HG02571 (cell line): ENCODE measurements at regions not wholly inside any gene's neighbourhood (a gene's known extent, or its start where the extent isn't known, plus 50 kb on each side); places are given as distances from the start of the nearest gene placed in this dataset.

Experiments
- ATAC-seq: cut with Tn5 transposase; IDR thresholded peaks from one replicate; pipeline ENCODE4 v1.9.1; 2021; ENCODE audit warnings: mild to moderate bottlenecking, moderate library complexity; ENCODE audit not compliant: unreplicated experiment

DNA sequence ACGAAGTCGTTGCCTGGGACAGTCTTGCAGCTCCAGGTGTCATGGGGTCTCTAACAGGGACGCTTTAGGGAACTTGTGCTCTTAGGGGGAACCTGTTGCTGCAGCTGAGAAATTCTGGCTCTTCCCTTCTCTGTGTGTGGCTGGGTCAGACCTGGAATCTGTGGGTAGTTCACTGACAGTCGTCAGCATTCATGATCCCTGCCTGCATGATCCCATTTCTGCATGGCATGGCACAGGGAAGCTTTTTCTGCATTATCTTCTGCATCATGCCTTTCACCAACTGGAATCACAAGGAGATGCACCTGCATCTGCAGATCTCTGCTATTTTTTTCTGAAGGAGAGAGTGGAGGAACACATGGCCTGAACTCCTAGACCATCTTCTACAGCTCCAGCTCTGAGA lies 85.6 kb downstream of the SOX9 start:
- ATAC-seq: no peak

DNA sequence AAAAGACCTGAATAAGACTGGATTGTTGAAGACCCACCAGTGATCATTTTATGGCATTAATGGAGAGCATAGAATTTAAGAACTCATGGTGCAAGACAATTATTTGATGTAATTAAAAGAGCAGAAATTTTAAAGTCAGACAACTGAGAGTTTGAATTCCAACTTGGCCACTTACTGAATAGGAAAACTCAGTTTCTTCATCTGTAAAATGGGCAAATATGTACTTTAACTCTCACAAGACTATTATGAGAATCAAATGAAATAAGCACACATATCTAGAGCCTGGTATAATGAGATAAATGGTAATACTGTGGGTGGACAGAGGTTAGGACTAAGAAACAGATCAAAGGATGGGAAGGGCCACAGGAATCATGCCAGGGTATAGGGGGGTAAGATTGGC lies 88.0 kb downstream of the SOX9 start:
- ATAC-seq: no peak

DNA sequence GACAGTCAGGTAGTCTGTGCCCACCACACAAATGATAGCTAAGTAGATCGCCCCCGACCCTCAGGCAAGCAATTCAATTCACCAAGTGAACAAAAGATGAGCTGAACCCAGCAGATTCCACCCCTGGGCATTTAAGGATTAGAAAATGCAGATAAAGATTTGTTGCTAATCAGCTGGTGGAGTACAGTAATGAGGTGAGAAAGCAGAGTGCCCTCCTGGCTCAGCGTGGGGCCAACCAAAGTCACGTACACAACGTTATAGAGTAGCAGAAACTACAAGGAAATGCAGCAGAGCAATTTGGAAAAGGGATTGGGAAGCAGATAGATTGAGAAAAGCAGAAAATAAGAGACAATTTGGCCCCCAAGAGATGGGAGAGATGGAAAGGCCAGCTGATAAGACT lies 91.2 kb downstream of the SOX9 start:
- no peak for ATAC-seq

DNA sequence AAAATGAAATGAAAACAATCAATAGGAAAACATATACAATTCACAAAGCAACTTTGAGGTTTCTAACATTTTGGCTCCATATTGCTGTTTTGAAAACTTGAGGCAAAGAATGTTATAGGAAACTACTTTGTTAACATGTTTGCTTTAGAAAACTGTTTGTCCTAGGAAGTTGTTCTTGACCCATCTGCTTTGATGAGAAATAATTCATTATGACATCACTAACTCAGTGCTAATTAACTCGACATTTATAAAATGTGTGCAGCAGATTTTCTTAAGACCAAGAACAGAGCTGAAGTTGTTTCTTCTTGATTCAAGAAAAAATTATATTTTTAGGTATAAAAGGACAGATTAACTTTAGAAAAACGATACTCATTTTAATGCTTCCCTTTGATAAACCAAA lies 94.7 kb downstream of the SOX9 start:
- no peak for ATAC-seq

DNA sequence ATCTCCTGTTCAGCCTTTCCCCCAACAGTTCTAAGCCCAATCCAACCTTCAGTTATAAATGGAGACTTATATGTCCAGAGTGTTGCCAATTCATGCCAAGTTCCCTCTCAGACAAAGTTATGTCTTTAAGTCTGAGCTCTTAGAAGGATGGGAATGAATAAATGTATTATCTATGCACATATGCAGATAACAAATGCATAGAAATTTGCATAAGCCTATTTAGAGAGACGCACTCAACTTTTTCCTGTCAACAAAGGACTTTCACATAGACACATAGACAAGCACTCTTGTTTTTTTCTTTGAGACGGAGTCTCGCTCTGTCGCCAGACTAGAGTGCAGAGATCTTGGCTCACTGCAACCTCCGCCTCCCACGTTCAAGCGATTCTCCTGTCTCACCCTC lies 95.1 kb downstream of the SOX9 start:
- no peak for ATAC-seq

DNA sequence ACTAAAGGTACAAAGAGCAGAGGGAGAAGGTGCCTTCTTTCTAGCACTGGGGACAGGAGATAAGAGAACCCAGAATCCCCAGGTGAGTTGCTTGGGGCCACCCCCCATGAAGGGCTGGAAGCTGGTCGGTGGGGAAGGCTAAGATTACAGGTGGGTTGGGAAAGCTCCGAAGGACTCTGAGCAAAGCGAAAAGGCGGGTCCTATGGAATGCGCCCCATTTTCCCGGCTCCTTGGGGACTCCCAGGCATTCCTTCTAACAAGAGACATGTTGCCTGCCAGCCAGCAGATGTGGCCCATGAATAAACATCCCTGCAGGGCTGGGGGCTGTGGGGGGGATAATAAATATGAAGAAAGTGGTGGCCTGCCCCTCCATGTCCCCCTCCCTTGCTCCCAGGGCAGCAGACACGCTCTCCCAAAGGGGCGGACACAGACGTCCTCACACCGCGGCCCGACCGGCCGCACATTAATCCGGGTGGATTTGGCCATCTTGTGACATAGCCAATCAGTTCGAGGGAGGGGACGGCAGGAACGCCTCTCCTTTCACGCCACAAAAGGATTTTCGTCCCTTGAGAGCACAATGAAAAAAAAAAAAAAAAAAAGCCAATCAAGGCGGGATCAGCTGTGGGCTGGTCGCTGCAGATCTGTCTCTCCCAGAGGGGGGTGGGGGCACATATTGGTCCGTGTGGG lies 98.5 kb downstream of the SOX9 start:
- ATAC-seq: no peak

DNA sequence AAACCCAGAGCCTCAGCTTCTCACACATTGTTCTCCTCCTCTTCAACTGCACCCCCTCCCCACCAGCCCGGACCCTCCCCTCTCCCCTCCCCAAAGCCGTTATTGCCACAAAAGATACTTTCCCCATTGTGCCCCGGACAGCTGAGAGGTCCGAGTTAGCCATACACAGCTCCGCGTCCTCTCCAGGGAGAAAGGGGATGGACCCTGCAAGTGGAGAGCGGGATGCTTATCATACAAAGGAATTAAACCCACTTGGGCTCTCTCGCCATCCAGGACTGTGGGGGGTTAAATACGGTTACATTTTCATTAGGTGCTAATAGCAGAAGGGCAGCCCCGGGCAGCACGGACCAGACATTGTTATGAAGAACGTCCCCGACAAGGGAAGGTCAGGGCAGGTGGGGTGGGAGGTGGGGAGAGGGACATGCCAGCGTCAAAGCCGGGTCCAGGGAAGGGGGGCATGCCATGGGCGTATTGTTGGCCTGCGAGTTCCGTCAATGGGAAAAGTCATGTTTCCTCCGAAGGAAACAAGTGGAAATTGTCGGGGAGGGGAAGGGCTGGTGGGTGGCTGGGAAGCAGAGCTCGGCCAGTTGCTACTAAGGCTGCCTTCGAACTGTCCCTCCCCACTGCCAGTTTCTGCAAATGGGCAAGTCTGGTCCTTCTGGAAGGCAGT lies 99.1 kb downstream of the SOX9 start:
- ATAC-seq: no peak

DNA sequence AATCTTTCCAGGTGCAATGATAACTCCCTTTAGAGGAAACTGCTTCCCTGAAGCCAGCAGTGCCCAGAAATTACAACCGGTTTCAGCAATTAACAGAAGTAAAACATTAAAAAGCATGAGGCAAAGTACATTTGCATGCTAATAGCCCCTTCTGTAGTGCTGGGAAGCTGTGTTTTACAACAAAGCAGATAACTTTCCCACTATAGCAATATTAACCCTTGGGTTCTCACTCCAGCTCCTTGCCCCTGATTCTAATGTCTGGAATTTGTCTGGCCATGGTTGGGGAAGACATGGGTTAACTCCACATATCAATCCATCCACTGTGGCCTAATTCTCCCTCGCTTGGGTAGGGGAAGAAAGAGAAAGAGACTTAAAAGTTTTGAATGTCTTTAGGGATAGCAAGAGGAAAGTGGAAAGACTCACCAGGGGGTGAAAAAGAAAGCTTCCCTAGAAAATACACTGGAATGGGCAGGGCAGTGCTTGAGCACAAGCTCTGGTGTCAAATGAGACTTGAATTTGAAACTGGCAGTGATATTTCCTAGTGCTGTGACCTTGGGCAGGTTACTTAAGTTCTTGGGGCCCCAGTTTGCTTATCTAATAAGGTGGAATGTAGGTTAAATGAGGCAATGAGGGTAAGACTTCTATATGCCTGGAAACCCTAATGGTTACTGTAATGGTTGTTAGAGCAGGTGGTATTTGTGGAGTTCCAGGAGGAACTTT lies 102.0 kb downstream of the SOX9 start:
- no peak for ATAC-seq

DNA sequence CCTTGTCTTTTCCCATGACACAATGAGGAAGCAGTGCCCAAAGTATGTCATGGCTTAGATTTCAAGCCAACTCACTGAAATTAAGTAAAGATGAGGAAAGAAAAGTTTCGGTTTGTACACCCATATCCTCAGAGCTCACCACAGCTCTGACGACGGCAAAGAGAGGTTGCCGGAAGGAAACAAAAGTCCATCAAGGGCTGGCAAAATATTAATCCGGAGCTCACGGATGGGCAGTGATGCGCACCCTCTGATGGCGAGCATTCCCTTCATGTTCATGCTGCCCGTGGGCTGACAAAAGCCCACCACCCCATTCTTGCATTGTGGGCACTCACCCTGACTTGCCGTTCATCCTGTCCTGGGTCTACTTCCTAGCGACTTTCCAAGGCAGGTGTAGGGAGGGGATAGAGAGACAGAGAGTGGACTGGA lies 103.1 kb downstream of the SOX9 start:
- no peak for ATAC-seq

DNA sequence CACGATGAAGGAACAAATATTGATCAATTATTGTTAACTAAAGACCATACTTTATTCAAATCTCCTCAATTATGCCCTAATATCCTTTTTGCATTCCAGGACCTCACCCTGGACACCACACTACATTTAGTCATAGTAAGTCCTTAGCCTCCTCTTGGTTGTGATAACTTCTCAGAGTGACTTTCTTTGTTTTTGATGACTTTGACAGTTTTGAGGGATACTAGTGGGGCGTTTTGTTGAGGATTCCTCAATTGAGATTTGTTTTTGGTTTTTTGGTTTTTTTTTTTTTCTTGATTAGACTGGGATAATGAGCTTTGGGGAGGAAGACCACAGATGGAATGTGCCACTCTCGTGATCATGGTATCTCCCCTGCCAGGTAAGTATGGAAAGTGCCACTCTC lies 105.5 kb downstream of the SOX9 start:
- no peak for ATAC-seq

DNA sequence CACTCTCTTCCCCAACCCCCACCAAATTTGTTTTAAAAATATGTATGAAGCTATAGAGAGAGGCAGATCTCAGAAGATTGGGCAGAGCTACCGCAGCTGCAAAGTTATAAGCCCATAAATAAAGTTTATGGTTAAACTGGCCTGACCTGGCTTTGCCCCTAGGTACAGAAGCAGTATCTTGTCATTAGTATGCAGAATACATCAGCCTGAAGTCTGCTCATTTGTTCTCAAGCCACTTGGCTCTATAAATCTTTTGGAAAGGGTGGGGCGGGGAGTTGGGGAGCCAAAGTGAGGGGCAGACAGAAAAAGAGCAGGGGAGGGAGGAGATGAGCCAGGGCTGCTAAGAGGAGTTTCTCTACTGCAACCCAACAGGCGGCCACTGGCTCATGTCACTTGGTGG lies 113.2 kb downstream of the SOX9 start:
- ATAC-seq: no peak

DNA sequence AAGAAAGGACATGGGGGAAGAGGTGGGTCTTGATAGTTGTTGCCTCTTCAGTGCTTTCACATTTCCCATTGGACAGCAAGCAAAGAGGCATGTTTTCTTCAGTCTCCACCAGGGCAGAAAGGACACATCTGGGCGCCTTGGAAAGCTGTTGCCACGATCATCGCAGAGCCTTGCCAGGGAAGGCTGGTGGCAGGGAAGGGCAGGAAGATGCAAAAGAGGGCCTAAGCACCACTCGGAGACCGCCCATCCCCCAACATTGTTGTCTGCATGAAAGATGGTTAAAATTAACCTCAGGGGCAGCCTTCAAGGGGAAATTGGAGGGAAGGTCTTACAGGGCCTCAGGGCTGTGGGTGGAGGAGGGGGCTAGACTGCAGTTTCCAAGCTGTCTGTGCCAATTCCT lies 114.2 kb downstream of the SOX9 start:
- ATAC-seq: no peak

DNA sequence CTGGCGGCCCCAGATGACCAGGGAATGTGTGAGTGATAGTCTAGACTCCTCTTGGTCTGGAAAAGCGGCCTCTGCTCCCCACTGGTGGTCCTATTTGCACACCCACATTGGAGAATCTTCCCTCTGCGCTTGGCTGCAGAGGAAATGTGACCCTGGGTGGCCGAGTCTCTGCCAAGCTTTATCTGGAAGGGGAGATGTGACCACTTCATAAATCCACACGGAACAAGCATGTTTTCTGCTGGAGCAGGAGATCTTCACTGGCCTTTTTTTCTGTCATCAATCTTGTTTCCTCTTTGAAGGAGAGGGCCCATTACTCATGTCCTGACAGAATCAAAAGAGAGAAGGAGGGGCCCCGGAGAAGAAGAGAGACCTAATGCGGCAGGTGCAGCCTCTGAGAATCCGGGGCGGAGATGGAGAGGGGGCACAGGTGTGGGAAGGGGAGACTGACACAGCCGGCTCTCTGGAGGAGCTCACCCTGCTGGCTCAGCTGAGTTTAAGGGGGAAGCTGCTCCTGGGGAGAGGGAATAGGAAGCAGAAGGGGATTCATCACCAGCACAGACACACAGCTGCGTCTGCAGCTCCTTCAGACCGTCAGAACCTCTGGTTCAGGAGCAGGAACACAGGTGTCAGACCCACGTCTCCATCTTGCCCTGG lies 116.3 kb downstream of the SOX9 start:
- ATAC-seq: no peak

DNA sequence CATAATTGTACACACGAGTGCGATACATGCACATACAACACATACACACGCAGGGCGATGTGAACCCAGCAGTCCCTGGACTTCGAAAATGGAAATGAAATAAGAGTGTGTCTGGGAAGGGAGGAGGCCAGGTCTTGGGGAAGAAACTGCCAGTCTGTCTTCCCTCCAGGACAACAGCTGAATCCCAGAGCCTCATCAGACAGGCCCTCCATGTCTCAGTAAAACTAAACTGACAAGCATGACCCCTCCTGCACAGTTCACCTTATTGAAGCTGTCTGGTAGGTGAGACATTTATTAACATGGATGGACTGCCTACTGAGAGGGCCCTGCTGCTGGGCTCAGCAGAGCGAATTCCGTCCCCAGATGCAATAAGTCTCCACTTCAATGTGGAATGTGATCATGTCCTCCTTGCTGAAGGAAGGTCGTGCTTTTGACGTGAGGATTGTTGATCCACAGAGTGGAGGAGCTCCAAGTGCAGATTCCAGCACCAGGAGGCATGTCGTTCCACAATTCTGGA lies 117.4 kb downstream of the SOX9 start:
- no peak for ATAC-seq

DNA sequence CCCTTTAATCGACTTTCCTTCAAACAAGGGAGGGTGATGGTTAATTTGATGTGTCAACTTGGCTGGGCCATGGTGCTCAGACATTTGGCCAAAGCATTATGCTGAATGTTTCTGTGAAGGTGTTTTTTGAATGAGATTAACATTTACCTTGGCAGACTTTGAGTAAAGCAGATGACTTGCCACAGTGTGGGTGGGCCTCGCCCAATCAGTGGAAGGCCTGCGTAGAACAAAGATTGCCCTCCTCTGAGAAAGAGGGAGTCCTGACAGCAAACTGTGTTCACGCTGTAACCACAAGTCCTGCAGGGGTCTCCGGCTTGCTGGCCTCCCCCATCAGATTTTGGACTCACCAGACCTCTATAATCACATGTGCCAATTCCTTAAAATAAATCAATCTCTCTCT lies 118.7 kb downstream of the SOX9 start:
- ATAC-seq: no peak

DNA sequence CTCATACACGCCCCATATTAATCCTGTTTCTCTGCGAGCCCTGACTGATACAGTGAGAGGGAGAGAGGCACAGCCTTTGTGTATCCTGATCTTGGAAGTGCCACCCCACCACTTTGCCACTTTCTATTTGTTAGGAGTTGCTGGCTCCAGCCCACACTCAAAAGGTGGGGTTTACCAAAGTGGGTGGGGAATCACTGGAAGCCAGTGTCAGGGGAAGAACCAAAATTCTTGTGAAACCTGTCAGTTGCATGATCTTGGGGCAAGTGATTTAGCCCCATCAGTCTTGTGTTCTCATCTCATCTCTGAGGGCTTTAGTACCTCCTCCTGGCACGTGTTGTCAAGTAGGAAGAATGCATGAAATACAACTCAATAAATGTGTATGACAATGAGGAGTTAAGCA lies 119.5 kb downstream of the SOX9 start:
- no peak for ATAC-seq

DNA sequence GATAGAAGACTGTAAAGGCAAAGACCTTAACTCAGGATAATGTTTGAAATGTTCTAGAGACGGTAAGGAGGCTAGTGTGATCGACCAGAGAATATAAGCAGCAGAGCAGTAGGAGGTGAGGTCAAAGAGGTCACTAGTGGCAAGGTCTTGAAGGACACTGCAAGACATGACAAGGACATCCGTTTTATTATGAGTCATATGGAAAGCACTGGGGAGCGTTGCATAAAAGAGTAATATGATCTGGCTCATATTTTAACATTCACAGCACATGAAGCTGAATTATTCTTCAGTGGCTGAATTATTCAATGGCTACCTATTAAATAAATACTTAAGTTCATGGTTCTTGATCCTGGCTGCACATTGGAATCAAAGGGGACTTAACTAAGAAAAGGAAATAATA lies 123.7 kb downstream of the SOX9 start:
- no peak for ATAC-seq

DNA sequence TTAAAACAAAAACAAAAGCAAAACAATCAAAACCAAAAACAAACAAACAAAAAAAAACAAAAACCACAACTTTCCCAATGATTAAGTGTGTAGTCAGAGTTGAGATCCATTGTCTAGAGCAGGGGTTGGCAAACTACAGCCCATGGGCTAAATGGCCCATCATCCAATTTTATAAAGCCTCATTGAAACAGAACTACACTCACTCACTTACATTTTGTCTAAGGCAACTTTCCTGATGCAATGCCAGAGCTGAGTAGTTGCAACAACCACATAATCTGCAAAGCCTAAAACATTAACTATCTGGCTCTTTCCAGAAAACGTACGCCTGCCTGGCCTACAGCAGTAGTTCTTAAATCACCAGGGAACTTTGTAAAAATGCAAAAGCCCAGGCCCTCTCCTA lies 124.1 kb downstream of the SOX9 start:
- ATAC-seq: no peak

DNA sequence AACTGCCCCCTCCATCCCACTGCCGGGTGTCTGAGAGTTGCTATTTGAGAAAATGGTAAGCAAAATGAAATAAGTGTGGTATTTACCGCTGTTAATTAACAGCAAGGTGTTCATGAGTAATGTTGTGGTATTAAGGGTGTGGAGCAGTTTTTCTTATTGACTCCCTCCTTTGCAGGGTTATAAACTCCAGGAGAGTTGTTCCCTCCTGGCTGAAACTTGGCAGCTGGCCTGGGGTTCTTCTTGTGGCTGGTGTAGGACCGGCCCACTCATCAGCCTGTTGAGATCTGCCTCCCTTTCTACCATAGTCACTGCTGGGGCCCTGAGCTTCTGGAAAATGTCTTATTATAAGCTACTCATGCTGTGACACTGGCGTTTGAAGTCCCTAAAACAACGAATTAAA lies 128.6 kb downstream of the SOX9 start:
- no peak for ATAC-seq

DNA sequence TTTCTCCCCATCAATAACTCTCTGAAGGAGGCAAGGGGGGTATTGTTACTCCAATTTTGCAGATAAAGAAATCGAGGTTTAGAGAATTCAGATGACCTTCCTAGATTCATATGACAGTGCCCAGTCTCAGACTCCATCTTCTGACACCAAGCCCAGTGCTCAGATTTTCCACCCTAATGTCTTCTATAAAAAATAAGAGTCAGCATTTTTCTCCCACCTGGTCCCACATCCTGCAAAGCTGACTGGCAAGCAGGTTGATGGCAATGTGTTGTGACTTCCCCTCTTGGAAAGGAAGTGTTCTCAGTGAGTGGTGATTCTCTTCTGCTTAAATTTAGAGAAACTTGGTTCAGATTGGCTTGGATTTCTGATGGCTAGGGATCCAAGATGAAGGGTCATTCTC lies 129.4 kb downstream of the SOX9 start:
- no peak for ATAC-seq

DNA sequence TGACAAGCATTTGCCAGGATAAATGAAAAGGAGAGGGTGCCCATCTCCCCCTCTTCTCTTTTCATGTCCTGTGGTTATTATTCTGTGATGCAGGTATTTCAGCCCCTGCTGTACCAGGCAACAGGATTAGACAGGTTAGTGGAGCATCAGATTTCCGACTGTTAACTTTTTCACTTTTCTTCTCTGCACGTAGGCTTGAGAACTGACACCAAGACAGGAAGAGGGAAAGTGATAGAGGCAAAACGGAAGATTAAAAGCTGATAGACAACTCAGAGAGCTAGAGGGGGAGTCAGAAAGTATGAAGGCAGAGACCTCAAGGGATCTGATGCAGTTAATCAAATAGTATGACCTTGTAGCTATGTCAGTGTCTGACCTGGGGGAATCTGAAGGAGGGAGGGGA lies 132.8 kb downstream of the SOX9 start:
- ATAC-seq: no peak
